K562 (cell line): ENCODE measurements at regions not wholly inside any gene's neighbourhood (a gene's known extent, or its start where the extent isn't known, plus 50 kb on each side); places are given as distances from the start of the nearest gene placed in this dataset.

Source experiments
- ATAC-seq: fragments of 200-7000 bp; cut with Tn5 transposase; 3 replicates; pipeline ENCODE4 v1.9.1; 2020; ENCODE audit warnings: moderate library complexity
- BruUV-seq: library from RNA; stranded (reverse); fragments of 400-500 nt; replicated peaks from 2 replicates; lab custom pipeline; 2021; lab: Mats Ljungman, UMichigan
- CTCF ChIA-PET: fragments of 300-600 bp; formaldehyde crosslinking; extraction: SDS; loops from one replicate; lab custom pipeline; 2021; ENCODE audit warnings: low intra/inter-chr PET ratio; lab: Yijun Ruan, JAX
- POLR2A ChIA-PET: fragments of 300-600, 350-650 bp; sonication (Branson Sonifier 250); formaldehyde crosslinking; extraction: SDS; loops from one replicate; lab custom pipeline; 2021; ENCODE audit warnings: antibody characterized with exemption, inconsistent platforms; lab: Yijun Ruan, JAX
- DNase-seq, 4 experiments: peaks; one replicate each; pipeline versions ENCODE4 v3.0.0 to v3.0.0-alpha.2; 2011 to 2018; ENCODE audit warnings: low spot score in 3 of 4, mixed read lengths in 3 of 4; ENCODE audit errors: extremely low read depth in 1 of 4
- FAIRE-seq: peaks from 2 replicates; lab custom pipeline; 2011; peaks lifted over from hg19 to GRCh38; lab: Jason Lieb, UNC
- H2AFZ ChIP-seq: 2 replicates; pipeline ENCODE4 v1.6.0; 2011; ENCODE audit warnings: low read depth, low read length, control low read depth, inconsistent platforms
- H3K27ac ChIP-seq: fragments of 200-600 bp; 3 replicates; pipeline ENCODE4 v1.8.0; 2011; ENCODE audit warnings: low read depth, mild to moderate bottlenecking, control low read depth, inconsistent platforms, low read length, moderate library complexity, mixed read lengths; ENCODE audit errors: extremely low read depth
- H3K27me3 ChIP-seq, 2 experiments: fragments of 300-600 bp in 1 of 2; 2 replicates in 1 of 2; 3 replicates in 1 of 2; pipeline versions ENCODE4 v1.6.0 to v1.8.0; 2011; ENCODE audit warnings: inconsistent platforms in 2 of 2, low read length in 2 of 2, mild to moderate bottlenecking in 1 of 2, mixed read lengths in 1 of 2, moderate library complexity in 1 of 2; ENCODE audit not compliant: control insufficient read depth in 2 of 2, insufficient read depth in 2 of 2
- H3K36me3 ChIP-seq: fragments of 300-600 bp; 3 replicates; pipeline ENCODE4 v1.8.0; 2011; ENCODE audit warnings: mild to moderate bottlenecking, low read length, inconsistent platforms; ENCODE audit not compliant: control insufficient read depth, insufficient read depth
- H3K4me1 ChIP-seq, 2 experiments: fragments of 200-600 bp in 1 of 2; replicated peaks in 1 of 2; 2 replicates in 1 of 2; 3 replicates in 1 of 2; pipeline versions ENCODE4 v1.5.1 to v1.8.0; 2011; ENCODE audit warnings: inconsistent platforms in 2 of 2, low read length in 2 of 2, mild to moderate bottlenecking in 1 of 2, mixed read lengths in 1 of 2, moderate library complexity in 1 of 2; ENCODE audit not compliant: control insufficient read depth in 2 of 2, insufficient read depth in 2 of 2
- H3K4me2 ChIP-seq: 2 replicates; pipeline ENCODE4 v1.6.1; 2011; ENCODE audit warnings: low read length, control low read depth, inconsistent platforms, mixed read lengths; ENCODE audit not compliant: insufficient read depth
- H3K4me3 ChIP-seq: fragments of 200-600 bp; sonication (generic), shearing (Covaris generic); 2 replicates; pipeline ENCODE4 v1.5.1; 2016; ENCODE audit warnings: control low read depth, inconsistent platforms
- H3K79me2 ChIP-seq: fragments of 200-600 bp; 3 replicates; pipeline ENCODE4 v1.8.0; 2011; ENCODE audit warnings: low read length, inconsistent platforms; ENCODE audit not compliant: control insufficient read depth, insufficient read depth
- H3K9ac ChIP-seq, 2 experiments: 2 replicates each; pipeline versions ENCODE4 v1.6.0 to v1.6.1; 2011; ENCODE audit warnings: low read depth in 2 of 2, low read length in 2 of 2, control low read depth in 1 of 2, inconsistent platforms in 1 of 2, mild to moderate bottlenecking in 1 of 2, mixed read lengths in 1 of 2; ENCODE audit not compliant: insufficient read depth in 1 of 2
- H3K9me1 ChIP-seq: one replicate; pipeline ENCODE4 v1.6.0; 2011; ENCODE audit warnings: inconsistent platforms, mild to moderate bottlenecking, low read length, moderate library complexity; ENCODE audit not compliant: control insufficient read depth, insufficient read depth
- H3K9me3 ChIP-seq: replicated peaks from 2 replicates; pipeline ENCODE4 v1.5.1; 2011; ENCODE audit warnings: low read depth, low read length, inconsistent platforms; ENCODE audit not compliant: control insufficient read depth, insufficient read depth
- H4K20me1 ChIP-seq: replicated peaks from 2 replicates; pipeline ENCODE4 v1.6.1; 2011; ENCODE audit warnings: low read length, inconsistent platforms, mixed read lengths; ENCODE audit not compliant: control insufficient read depth, insufficient read depth
- C11orf30 ChIP-seq: fragments of 450-650 bp; IDR thresholded peaks from 2 replicates; pipeline ENCODE4 v1.6.1; 2016; ENCODE audit warnings: low read depth, mild to moderate bottlenecking
- DPF2 ChIP-seq: fragments of 450-650 bp; IDR thresholded peaks from 2 replicates; pipeline ENCODE4 v1.6.1; 2016
- ELF1 ChIP-seq: fragments of 200-800 bp; sonication (Bioruptor generic); IDR thresholded peaks from 2 replicates; pipeline ENCODE4 v1.6.1; 2016; ENCODE audit warnings: missing genetic modification characterization, missing compliant biosample characterization
- HMGN3 ChIP-seq: IDR thresholded peaks from 2 replicates; pipeline ENCODE4 v1.6.1; 2011; ENCODE audit warnings: borderline replicate concordance, low read depth, mild to moderate bottlenecking, mixed read lengths, low read length; ENCODE audit not compliant: insufficient read length; ENCODE audit errors: extremely low read depth
- MYNN ChIP-seq, 2 experiments: sonication (generic); formaldehyde crosslinking in 1 of 2; IDR thresholded peaks; 2 replicates each; pipeline versions ENCODE4 v1.5.0 to v1.6.1; 2016 to 2020; ENCODE audit warnings: antibody characterized with exemption in 1 of 2, missing genetic modification reagents in 1 of 2
- NCOA1 ChIP-seq: fragments of 450-650 bp; IDR thresholded peaks from 2 replicates; pipeline ENCODE4 v1.6.1; 2016; ENCODE audit warnings: low read depth
- NR2C2 ChIP-seq, 2 experiments: fragments of 200-800 bp in 1 of 2; sonication (Bioruptor generic) in 1 of 2; sonication (generic) in 1 of 2; formaldehyde crosslinking in 1 of 2; IDR thresholded peaks; 2 replicates each; pipeline versions ENCODE4 v1.6.1 to v1.8.0; 2016 to 2022; ENCODE audit warnings: mild to moderate bottlenecking in 1 of 2, missing compliant biosample characterization in 1 of 2, missing genetic modification characterization in 1 of 2, missing genetic modification reagents in 1 of 2
- TAF15 ChIP-seq: fragments of 200-400 bp; formaldehyde crosslinking; IDR thresholded peaks from 2 replicates; pipeline ENCODE4 v1.6.1; 2017; ENCODE audit warnings: mild to moderate bottlenecking, low read depth, low read length, moderate library complexity
- ZNF146 ChIP-seq: IDR thresholded peaks from one replicate; pipeline ENCODE4 v1.6.1; 2018; ENCODE audit warnings: missing compliant biosample characterization; ENCODE audit not compliant: unreplicated experiment
- ZNF431 ChIP-seq: sonication (generic); formaldehyde crosslinking; IDR thresholded peaks from 2 replicates; pipeline ENCODE4 v1.8.0; 2022; ENCODE audit warnings: mild to moderate bottlenecking, missing genetic modification reagents
- ZNF551 ChIP-seq: fragments of 250-450 bp; sonication (Bioruptor Pico); IDR thresholded peaks from 2 replicates; pipeline ENCODE4 v1.5.0; 2021; ENCODE audit warnings: mild to moderate bottlenecking, moderate library complexity
- WGBS: fragments of 100-300 bp; shearing (Covaris generic); methylation state at CpG from one replicate; pipeline ENCODE4 v1.1.6; 2016; ENCODE audit warnings: low coverage, mixed read lengths; ENCODE audit not compliant: insufficient coverage; ENCODE audit errors: missing lambda C conversion rate; 5-methylcytosine and 5-hydroxymethylcytosine counted together
- in situ Hi-C: fragments of 300-500 bp; cut with MboI; formaldehyde crosslinking; loops from 4 replicates; pipeline ENCODE4 v1.15.0; 2018; ENCODE audit warnings: inconsistent platforms, mixed read lengths
- intact Hi-C: fragments of 100-400 bp; cut with micrococcal nuclease; formaldehyde crosslinking; loops from 2 replicates; pipeline ENCODE4 v1.14.2; 2022
- TF ChIP-seq, protein P1 (sequence below): sonication (generic); formaldehyde crosslinking; IDR thresholded peaks from 2 replicates; pipeline ENCODE4 v1.9.0; 2022; ENCODE audit warnings: mild to moderate bottlenecking, missing genetic modification reagents
- TF ChIP-seq, protein P2 (sequence below): fragments of 150-350 bp; conservative IDR thresholded peaks from 2 replicates; pipeline ENCODE4 v1.6.1; 2014; ENCODE audit warnings: low read length
- TF ChIP-seq, protein P3 (sequence below): fragments of 250-450 bp; sonication (Bioruptor Pico); IDR thresholded peaks from 2 replicates; pipeline ENCODE4 v1.5.0; 2020; ENCODE audit warnings: mild to moderate bottlenecking

DNA sequence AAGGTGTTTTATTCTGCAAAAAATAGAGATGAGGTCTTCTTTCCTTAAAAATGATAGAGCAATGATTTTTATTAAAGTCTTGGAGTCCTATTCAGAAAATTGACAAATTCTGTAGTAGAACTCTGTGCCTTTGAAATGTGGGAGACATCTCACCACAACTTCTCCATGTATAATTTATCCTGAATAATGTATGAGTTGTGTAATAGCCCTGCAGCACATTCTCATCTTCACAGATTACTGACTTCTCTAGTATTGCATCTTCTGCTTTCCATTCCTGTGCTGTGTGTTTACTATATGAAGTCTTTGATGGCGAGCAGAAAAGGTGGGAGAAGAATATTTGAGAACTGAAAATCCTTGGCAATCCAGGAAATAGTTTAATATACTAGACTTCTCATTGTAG is 255.6 kb downstream of the TTC6 start:
- no peak for FAIRE-seq
- H3K4me3 ChIP-seq = no peak overlapping the region

DNA sequence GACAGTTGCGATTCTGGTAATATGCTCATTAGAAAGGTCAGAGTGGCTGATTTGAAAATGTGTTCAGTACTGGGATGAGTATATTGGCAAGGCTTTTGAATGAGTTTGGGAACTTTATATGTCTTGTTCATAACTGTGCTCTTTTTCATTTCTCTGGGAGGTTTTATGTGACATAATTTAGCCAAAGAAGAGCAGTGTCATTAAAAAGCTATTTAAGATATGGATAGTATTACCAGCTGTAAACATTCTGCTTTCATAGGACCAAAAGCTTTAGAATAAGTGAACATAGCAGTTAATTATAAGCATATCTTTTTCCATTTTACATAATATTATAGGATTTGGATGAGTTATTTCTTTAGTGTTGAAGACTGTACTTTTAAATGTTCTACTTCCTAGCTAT is 260.4 kb downstream of the TTC6 start:
- BruUV-seq = no TSS peak
- FAIRE-seq (no peak), DNase-seq (no peak), ATAC-seq (no peak)
- Histone ChIP-seq H3K27me3 (no peaks in the 10 kb centered on the region), H3K4me2 (no peak overlapping the region), H3K4me1 (no peaks in the 10 kb centered on the region), H3K36me3 (no peaks in the 10 kb centered on the region), H2AFZ (no peak overlapping the region), H3K79me2 (no peaks in the 10 kb centered on the region), H4K20me1 (no peaks in the 10 kb centered on the region), H3K9me1 (no peaks in the 10 kb centered on the region), H3K27ac (no peak overlapping the region), H3K9me3 (no peaks in the 10 kb centered on the region), H3K4me3 (no peak overlapping the region), H3K9ac (no peak overlapping the region)
- intact Hi-C loops = no loop called here
- ChIA-PET POLR2A (interaction anchor here (0.5 kb wide), 1 partner anchor 723 kb away, joined by 4 read pairs; no protein-coding TSS in a partner anchor), CTCF (no interaction called here)
- 0% methylated on average over 1 of the region's 1 CpG for WGBS
- in situ Hi-C loops = no loop called here
- TF ChIP-seq NCOA1 (no peak), HMGN3 (no peak), TAF15 (no peak), NR2C2 (CRISPR knock-in tag; IDR thresholded peaks at IDR 0.05) (no peak), NR2C2 (tag; IDR thresholded peaks at IDR 0.05) (no peak), MYNN (IDR thresholded peaks at IDR 0.05) (no peak), MYNN (CRISPR knock-in tag; IDR thresholded peaks at IDR 0.05) (no peak), DPF2 (no peak)
- TF ChIP-seq, protein P1, sequence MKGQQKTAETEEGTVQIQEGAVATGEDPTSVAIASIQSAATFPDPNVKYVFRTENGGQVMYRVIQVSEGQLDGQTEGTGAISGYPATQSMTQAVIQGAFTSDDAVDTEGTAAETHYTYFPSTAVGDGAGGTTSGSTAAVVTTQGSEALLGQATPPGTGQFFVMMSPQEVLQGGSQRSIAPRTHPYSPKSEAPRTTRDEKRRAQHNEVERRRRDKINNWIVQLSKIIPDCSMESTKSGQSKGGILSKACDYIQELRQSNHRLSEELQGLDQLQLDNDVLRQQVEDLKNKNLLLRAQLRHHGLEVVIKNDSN (CRISPR knock-in tag) = no peak
- TF ChIP-seq, protein P2, sequence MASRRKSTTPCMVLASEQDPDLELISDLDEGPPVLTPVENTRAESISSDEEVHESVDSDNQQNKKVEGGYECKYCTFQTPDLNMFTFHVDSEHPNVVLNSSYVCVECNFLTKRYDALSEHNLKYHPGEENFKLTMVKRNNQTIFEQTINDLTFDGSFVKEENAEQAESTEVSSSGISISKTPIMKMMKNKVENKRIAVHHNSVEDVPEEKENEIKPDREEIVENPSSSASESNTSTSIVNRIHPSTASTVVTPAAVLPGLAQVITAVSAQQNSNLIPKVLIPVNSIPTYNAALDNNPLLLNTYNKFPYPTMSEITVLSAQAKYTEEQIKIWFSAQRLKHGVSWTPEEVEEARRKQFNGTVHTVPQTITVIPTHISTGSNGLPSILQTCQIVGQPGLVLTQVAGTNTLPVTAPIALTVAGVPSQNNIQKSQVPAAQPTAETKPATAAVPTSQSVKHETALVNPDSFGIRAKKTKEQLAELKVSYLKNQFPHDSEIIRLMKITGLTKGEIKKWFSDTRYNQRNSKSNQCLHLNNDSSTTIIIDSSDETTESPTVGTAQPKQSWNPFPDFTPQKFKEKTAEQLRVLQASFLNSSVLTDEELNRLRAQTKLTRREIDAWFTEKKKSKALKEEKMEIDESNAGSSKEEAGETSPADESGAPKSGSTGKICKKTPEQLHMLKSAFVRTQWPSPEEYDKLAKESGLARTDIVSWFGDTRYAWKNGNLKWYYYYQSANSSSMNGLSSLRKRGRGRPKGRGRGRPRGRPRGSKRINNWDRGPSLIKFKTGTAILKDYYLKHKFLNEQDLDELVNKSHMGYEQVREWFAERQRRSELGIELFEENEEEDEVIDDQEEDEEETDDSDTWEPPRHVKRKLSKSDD = no peak

More for the DNA sequence above, 255.6 kb downstream of the TTC6 start:
- no peaks in the 10 kb centered on the region for H4K20me1 ChIP-seq
- no peak overlapping the region for H3K4me2 ChIP-seq
- H3K9ac ChIP-seq = no peak overlapping the region
- ChIA-PET CTCF (no interaction called here), POLR2A (no interaction called here)
- no peaks in the 10 kb centered on the region for H3K9me3 ChIP-seq
- intact Hi-C loops (no loop called here), in situ Hi-C loops (no loop called here)
- ATAC-seq (no peak), DNase-seq (no peak)
- WGBS = no CpG with 5 or more reads among the region's 1 CpG
- H3K27me3 ChIP-seq = no peaks in the 10 kb centered on the region
- no peak overlapping the region for H2AFZ ChIP-seq
- H3K79me2 ChIP-seq = no peaks in the 10 kb centered on the region
- H3K4me1 ChIP-seq = no peaks in the 10 kb centered on the region
- no TSS peak for BruUV-seq
- no peak overlapping the region for H3K27ac ChIP-seq
- no peaks in the 10 kb centered on the region for H3K9me1 ChIP-seq
- no peaks in the 10 kb centered on the region for H3K36me3 ChIP-seq
- TF ChIP-seq C11orf30 (no peak), NR2C2 (CRISPR knock-in tag; IDR thresholded peaks at IDR 0.05) (no peak), NR2C2 (tag; IDR thresholded peaks at IDR 0.05) (no peak), ELF1 (tag) (no peak), ZNF551 (CRISPR knock-in tag) (no peak), ZNF146 (CRISPR knock-in tag) (no peak), ZNF431 (CRISPR knock-in tag) (no peak)
- TF ChIP-seq, protein P3, sequence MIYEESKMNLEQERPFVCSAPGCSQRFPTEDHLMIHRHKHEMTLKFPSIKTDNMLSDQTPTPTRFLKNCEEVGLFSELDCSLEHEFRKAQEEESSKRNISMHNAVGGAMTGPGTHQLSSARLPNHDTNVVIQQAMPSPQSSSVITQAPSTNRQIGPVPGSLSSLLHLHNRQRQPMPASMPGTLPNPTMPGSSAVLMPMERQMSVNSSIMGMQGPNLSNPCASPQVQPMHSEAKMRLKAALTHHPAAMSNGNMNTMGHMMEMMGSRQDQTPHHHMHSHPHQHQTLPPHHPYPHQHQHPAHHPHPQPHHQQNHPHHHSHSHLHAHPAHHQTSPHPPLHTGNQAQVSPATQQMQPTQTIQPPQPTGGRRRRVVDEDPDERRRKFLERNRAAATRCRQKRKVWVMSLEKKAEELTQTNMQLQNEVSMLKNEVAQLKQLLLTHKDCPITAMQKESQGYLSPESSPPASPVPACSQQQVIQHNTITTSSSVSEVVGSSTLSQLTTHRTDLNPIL = no peak
